ENCODE measurements at regions not wholly inside any gene's neighbourhood (a gene's known extent, or its start where the extent isn't known, plus 50 kb on each side); places are given as distances from the start of the nearest gene placed in this dataset.

DNA sequence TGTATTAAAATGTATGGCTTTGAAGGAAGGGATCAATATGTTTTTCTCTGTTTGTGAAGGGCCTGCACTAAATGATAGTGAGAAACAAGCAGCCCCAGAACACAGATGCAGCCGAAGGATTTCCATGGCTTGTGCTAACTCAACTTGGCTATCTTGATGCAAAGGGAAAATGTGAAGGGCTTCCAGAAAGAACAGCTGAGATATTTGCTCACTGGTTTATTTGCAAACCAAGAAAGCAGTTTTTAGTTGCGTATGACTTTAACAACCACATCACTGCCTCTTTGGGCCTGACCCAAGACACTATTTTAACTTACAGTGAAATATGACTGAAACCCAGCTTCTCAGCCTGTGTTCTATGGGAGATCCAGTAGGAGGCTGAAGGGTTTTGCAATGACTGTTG lies 369.9 kb downstream of the SETD4 start:
- TF ChIP-seq, protein P1, sequence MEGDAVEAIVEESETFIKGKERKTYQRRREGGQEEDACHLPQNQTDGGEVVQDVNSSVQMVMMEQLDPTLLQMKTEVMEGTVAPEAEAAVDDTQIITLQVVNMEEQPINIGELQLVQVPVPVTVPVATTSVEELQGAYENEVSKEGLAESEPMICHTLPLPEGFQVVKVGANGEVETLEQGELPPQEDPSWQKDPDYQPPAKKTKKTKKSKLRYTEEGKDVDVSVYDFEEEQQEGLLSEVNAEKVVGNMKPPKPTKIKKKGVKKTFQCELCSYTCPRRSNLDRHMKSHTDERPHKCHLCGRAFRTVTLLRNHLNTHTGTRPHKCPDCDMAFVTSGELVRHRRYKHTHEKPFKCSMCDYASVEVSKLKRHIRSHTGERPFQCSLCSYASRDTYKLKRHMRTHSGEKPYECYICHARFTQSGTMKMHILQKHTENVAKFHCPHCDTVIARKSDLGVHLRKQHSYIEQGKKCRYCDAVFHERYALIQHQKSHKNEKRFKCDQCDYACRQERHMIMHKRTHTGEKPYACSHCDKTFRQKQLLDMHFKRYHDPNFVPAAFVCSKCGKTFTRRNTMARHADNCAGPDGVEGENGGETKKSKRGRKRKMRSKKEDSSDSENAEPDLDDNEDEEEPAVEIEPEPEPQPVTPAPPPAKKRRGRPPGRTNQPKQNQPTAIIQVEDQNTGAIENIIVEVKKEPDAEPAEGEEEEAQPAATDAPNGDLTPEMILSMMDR (IDR thresholded peaks at IDR 0.05; ENCODE audit: insufficient read depth, low read length, missing control alignments) = no peak
- ChIA-PET CTCF (no interaction called here), POLR2A (no interaction called here)
- DNase-seq (ENCODE audit: low read depth, low spot score) = no peak
- H3K4me3 ChIP-seq (ENCODE audit: low read depth, low read length) = no peak overlapping the region

DNA sequence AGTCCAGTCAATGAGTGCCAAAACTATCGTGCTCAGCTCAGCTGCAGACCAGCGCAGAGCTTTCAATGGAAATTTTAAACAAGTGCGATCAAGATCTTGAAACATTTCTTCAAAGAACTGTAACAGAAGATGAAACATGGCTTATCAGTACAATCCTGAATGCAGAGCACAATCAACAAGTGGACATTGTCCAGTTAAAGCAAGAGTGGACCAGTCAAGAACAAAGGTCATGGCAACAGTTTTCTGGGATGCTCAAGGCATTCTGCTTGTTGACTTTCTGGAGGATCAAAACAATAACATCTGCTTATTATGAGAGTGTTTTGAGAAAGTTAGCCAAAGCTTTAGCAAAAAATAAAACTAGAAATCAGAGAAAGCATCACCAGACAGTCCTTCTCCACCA lies 374.2 kb downstream of the SETD4 start:
- TF ChIP-seq, protein P1 (IDR thresholded peaks at IDR 0.05; ENCODE audit: insufficient read depth, low read length, missing control alignments) = no peak
- CTCF ChIA-PET = no interaction called here
- H3K4me3 ChIP-seq (ENCODE audit: low read depth, low read length) = no peak overlapping the region
- POLR2A ChIA-PET = no interaction called here
- DNase-seq (ENCODE audit: low read depth, low spot score) = no peak

DNA sequence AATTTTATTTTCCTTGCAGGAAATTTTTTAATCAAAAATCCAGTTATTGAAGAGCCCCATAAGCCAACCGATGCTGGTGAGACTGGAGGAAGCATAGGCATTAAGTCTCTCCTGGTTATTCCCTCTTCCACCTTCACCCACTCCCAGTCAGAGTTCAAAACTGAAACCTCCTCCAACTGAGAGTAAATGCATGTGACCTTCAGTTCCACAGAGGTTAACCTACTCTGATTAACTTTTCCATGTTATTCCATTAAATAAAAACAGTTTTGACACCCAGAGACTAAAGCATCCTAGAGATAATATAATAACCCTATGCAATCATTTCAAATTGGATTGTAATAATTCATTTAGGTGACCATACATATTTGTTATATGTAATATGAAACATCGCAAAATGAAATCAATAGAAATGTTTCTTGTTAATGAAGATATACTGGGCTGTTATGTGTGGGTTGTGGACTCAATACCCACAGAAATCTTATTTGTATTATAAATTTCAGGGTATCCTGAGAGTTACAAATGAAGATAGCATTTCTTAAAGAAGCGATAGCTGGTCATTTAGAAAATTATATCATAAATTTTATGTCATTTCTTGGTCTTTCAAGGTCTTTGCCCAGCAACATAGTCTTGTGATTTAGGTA lies 376.5 kb downstream of the SETD4 start:
- TF ChIP-seq, protein P1 (IDR thresholded peaks at IDR 0.05; ENCODE audit: insufficient read depth, low read length, missing control alignments) = no peak
- ChIA-PET CTCF (no interaction called here), POLR2A (no interaction called here)
- H3K4me3 ChIP-seq (ENCODE audit: low read depth, low read length) = no peak overlapping the region
- DNase-seq (ENCODE audit: low read depth, low spot score) = no peak

DNA sequence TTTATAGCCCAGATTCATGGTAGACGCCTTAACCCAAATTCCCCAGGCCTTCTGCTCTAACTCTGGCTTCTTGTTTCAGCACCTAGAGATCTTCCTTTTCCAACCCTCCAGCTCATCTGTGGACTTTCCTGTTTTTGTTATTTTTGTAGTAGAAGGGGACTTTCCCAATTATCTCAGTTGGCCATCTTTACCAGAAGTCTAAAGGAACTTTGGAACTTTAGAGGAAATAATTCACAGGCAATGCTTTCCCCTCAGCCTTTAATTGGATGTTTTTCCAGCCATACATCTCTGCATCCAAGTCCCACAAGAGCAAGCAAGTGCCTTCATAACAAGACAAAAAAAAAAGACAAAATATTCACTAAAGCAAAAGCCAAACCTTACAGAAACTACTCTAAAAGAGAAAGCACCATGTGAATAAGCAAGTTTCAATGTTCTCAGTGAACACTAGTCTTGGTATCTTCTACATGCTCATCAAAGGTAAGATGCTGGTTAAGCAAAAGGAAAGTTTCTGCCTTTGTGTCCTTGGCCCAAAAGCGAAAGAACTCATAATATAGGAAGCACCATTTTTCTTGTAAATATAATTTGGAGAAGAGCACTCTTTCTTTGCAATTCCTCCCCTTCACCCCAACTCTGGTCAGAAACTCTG lies 377.3 kb downstream of the SETD4 start:
- TF ChIP-seq, protein P1 (IDR thresholded peaks at IDR 0.05; ENCODE audit: insufficient read depth, low read length, missing control alignments) = no peak
- ChIA-PET CTCF (interaction anchor here (1.9 kb wide), 1 partner anchor 157 kb away, joined by 7 read pairs; no protein-coding TSS in a partner anchor), POLR2A (no interaction called here)
- H3K4me3 ChIP-seq (ENCODE audit: low read depth, low read length) = no peak overlapping the region
- peak; percentile 26 for DNase-seq (ENCODE audit: low read depth, low spot score)

DNA sequence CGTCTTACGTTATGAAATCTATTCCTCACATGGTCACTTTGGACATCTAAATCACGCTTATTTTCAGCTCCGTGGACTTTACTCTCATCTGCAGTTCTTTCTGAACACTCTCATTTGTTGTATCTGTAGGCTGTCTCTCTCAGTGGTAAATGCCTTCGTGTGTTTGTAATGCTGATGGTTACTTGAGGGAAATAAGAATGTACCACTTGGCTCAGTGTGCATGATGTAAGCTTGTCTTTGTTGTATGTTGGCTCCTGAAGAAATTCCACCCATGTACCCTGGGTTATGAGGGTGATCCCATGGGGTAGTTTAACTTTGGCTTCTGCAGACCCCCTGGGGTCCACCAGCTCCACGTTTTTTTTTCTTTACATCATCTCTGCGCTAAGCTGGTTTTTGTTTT lies 378.4 kb downstream of the SETD4 start:
- peak; percentile 19 for DNase-seq (ENCODE audit: low read depth, low spot score)
- POLR2A ChIA-PET = no interaction called here
- TF ChIP-seq, protein P1 (IDR thresholded peaks at IDR 0.05; ENCODE audit: insufficient read depth, low read length, missing control alignments) = no peak
- H3K4me3 ChIP-seq (ENCODE audit: low read depth, low read length) = no peak overlapping the region
- CTCF ChIA-PET = interaction anchor here (0.9 to 1.9 kb wide), 2 partner anchors 106 to 158 kb away, joined by 3 to 7 read pairs; no protein-coding TSS in a partner anchor

DNA sequence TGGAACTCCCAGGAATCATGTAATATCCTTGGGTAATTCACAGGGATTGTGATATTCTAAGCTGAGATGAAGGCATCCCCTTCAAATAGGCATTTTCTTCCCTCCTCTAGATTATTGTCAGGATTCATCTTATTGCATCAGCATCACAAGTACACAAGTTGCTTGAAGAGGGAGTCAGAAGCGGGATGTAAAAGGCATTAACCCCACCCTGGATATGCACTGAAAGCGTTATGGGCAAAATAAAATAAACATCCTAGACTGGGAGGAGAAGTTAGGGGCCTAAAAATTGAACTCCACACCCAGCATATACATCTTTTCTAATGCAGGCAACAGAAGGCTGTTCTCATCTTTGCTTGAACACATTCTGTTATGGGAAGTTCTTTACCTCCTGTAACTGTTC lies 381.2 kb downstream of the SETD4 start:
- TF ChIP-seq, protein P1 (IDR thresholded peaks at IDR 0.05; ENCODE audit: insufficient read depth, low read length, missing control alignments) = no peak
- CTCF ChIA-PET = interaction anchor here (1.2 kb wide), 1 partner anchor 261 kb away, joined by 5 read pairs; no protein-coding TSS in a partner anchor

More for the DNA sequence above, 381.2 kb downstream of the SETD4 start:
- H3K4me3 ChIP-seq (ENCODE audit: low read depth, low read length) = no peak overlapping the region
- POLR2A ChIA-PET = no interaction called here
- DNase-seq (ENCODE audit: low read depth, low spot score) = no peak

Data from AG04449 (cell line).